H1 (cell line): ENCODE measurements at regions not wholly inside any gene's neighbourhood (a gene's known extent, or its start where the extent isn't known, plus 50 kb on each side); places are given as distances from the start of the nearest gene placed in this dataset.

Experiments used
- CTCF ChIA-PET: fragments of 300-600 bp; sonication (Branson Sonifier 250); formaldehyde crosslinking; loops from one replicate; lab custom pipeline; 2021; ENCODE audit not compliant: partially characterized antibody; lab: Charles Lee
- POLR2A ChIA-PET: fragments of 300-600 bp; sonication (Branson Sonifier 250); formaldehyde crosslinking; loops from one replicate; lab custom pipeline; 2021; ENCODE audit warnings: inconsistent platforms; ENCODE audit not compliant: partially characterized antibody; lab: Charles Lee
- DNase-seq, 2 experiments: peaks; one replicate each; pipeline versions ENCODE4 v3.0.0 to v3.0.0-alpha.2; 2010 to 2022; ENCODE audit warnings: low spot score in 2 of 2, low read depth in 1 of 2, mixed read lengths in 1 of 2
- FAIRE-seq: peaks from 2 replicates; lab custom pipeline; 2011; peaks lifted over from hg19 to GRCh38; lab: Jason Lieb, UNC
- H2AFZ ChIP-seq: 2 replicates; pipeline ENCODE4 v1.8.1; 2012; ENCODE audit warnings: low read length, inconsistent platforms
- H2AK5ac ChIP-seq: 2 replicates; pipeline ENCODE4 v1.6.1; 2013; ENCODE audit warnings: low read depth, low read length
- H2BK120ac ChIP-seq: replicated peaks from 2 replicates; pipeline ENCODE3; 2013; ENCODE audit warnings: low read depth, low read length, inconsistent platforms
- H2BK12ac ChIP-seq: 2 replicates; pipeline ENCODE4 v1.6.1; 2013; ENCODE audit warnings: low read depth, low read length
- H2BK15ac ChIP-seq: 2 replicates; pipeline ENCODE4 v1.6.1; 2013; ENCODE audit warnings: low read length
- H2BK20ac ChIP-seq: 2 replicates; pipeline ENCODE4 v1.6.1; 2013; ENCODE audit warnings: low read length
- H2BK5ac ChIP-seq: 2 replicates; pipeline ENCODE4 v1.6.1; 2013; ENCODE audit warnings: low read depth, low read length
- H3K14ac ChIP-seq: 2 replicates; pipeline ENCODE4 v1.6.1; 2013; ENCODE audit warnings: inconsistent platforms; ENCODE audit not compliant: insufficient read length
- H3K18ac ChIP-seq: 2 replicates; pipeline ENCODE4 v1.6.1; 2013; ENCODE audit warnings: low read length; ENCODE audit errors: extremely low read depth
- H3K23ac ChIP-seq: 2 replicates; pipeline ENCODE4 v1.6.1; 2013; ENCODE audit warnings: inconsistent platforms; ENCODE audit not compliant: insufficient read length
- H3K23me2 ChIP-seq: 2 replicates; pipeline ENCODE4 v1.6.1; 2013; ENCODE audit warnings: low read depth, low read length
- H3K27ac ChIP-seq: 2 replicates; pipeline ENCODE4 v1.6.1; 2011; ENCODE audit warnings: low read depth, low read length, inconsistent platforms
- H3K27me3 ChIP-seq, 4 experiments: replicated peaks in 1 of 4; 1 replicate in 1 of 4; 2 replicates in 3 of 4; pipeline versions ENCODE4 v1.6.1 to v1.8.1; 2011 to 2013; ENCODE audit warnings: low read length in 3 of 4, mild to moderate bottlenecking in 3 of 4, inconsistent platforms in 2 of 4, mixed read lengths in 2 of 4, moderate library complexity in 1 of 4; ENCODE audit not compliant: control insufficient read depth in 3 of 4, insufficient read depth in 3 of 4; ENCODE audit errors: extremely low read depth in 1 of 4
- H3K36me3 ChIP-seq, 4 experiments: 2 replicates each; pipeline versions ENCODE4 v1.6.1 to v1.8.1; 2011 to 2013; ENCODE audit warnings: mild to moderate bottlenecking in 4 of 4, low read length in 3 of 4, moderate library complexity in 2 of 4, control low read depth in 1 of 4, inconsistent platforms in 1 of 4; ENCODE audit not compliant: insufficient read depth in 4 of 4, control insufficient read depth in 2 of 4
- H3K4ac ChIP-seq: replicated peaks from 2 replicates; pipeline ENCODE3; 2013; ENCODE audit warnings: low read length, low read depth, mixed read lengths, inconsistent platforms; ENCODE audit not compliant: insufficient read length
- H3K4me1 ChIP-seq, 4 experiments: replicated peaks in 1 of 4; 1 replicate in 1 of 4; 2 replicates in 3 of 4; pipeline versions ENCODE4 v1.6.1 to v1.8.1; 2011 to 2013; ENCODE audit warnings: low read length in 3 of 4, inconsistent platforms in 2 of 4, mixed read lengths in 1 of 4; ENCODE audit not compliant: insufficient read depth in 4 of 4, control insufficient read depth in 3 of 4
- H3K4me2 ChIP-seq, 2 experiments: 2 replicates each; pipeline versions ENCODE4 v1.6.1 to v1.8.1; 2011 to 2013; ENCODE audit warnings: low read depth in 2 of 2, low read length in 2 of 2, control low read depth in 1 of 2, inconsistent platforms in 1 of 2, mild to moderate bottlenecking in 1 of 2; ENCODE audit not compliant: insufficient read depth in 1 of 2
- H3K4me3 ChIP-seq, 4 experiments: fragments of 200-600, 300-600 bp in 1 of 4; sonication (generic), shearing (Covaris generic), sonication (Bioruptor Twin) in 1 of 4; 2 replicates each; pipeline versions ENCODE4 v1.5.1 to v1.8.1; 2011 to 2016; ENCODE audit warnings: low read length in 4 of 4, low read depth in 3 of 4, control low read depth in 2 of 4, inconsistent platforms in 2 of 4, mild to moderate bottlenecking in 2 of 4, mixed read lengths in 1 of 4, moderate library complexity in 1 of 4; ENCODE audit not compliant: insufficient read depth in 2 of 4; ENCODE audit errors: extremely low read depth in 1 of 4
- H3K56ac ChIP-seq: replicated peaks from 2 replicates; pipeline ENCODE3; 2013; ENCODE audit warnings: low read depth, mild to moderate bottlenecking, mixed read lengths, low read length, inconsistent platforms; ENCODE audit not compliant: insufficient read length
- H3K79me1 ChIP-seq: 2 replicates; pipeline ENCODE4 v1.6.1; 2013; ENCODE audit warnings: low read depth, low read length, control low read depth
- H3K79me2 ChIP-seq, 2 experiments: 2 replicates each; pipeline versions ENCODE4 v1.6.1 to v1.8.1; 2012 to 2013; ENCODE audit warnings: low read length in 2 of 2, mild to moderate bottlenecking in 2 of 2, inconsistent platforms in 1 of 2; ENCODE audit not compliant: insufficient read depth in 2 of 2, control insufficient read depth in 1 of 2
- H3K9ac ChIP-seq, 4 experiments: replicated peaks in 1 of 4; 1 replicate in 1 of 4; 2 replicates in 3 of 4; pipeline versions ENCODE4 v1.6.1 to v1.8.1; 2011 to 2013; ENCODE audit warnings: low read depth in 3 of 4, low read length in 3 of 4, control low read depth in 2 of 4, mild to moderate bottlenecking in 2 of 4, moderate library complexity in 2 of 4, inconsistent platforms in 1 of 4; ENCODE audit errors: extremely low read depth in 1 of 4
- H3K9me3 ChIP-seq, 2 experiments: 2 replicates each; pipeline versions ENCODE4 v1.6.1 to v1.8.1; 2012 to 2013; ENCODE audit warnings: mild to moderate bottlenecking in 2 of 2, moderate library complexity in 2 of 2, control low read depth in 1 of 2, inconsistent platforms in 1 of 2, low read depth in 1 of 2, low read length in 1 of 2, mixed read lengths in 1 of 2; ENCODE audit not compliant: insufficient read depth in 2 of 2
- H4K20me1 ChIP-seq, 2 experiments: replicated peaks in 1 of 2; 2 replicates each; pipeline versions ENCODE3 to v1.8.1; 2011 to 2013; ENCODE audit warnings: inconsistent platforms in 2 of 2, low read length in 2 of 2, mild to moderate bottlenecking in 1 of 2; ENCODE audit not compliant: insufficient read depth in 2 of 2, control insufficient read depth in 1 of 2
- H4K5ac ChIP-seq: 2 replicates; pipeline ENCODE4 v1.6.1; 2013; ENCODE audit warnings: low read length, low read depth, mixed read lengths, inconsistent platforms; ENCODE audit not compliant: insufficient read length
- H4K8ac ChIP-seq: 2 replicates; pipeline ENCODE4 v1.8.0; 2013; ENCODE audit warnings: mild to moderate bottlenecking, moderate library complexity, low read length, inconsistent platforms; ENCODE audit not compliant: insufficient read depth; ENCODE audit errors: extremely low read depth
- H4K91ac ChIP-seq: replicated peaks from 2 replicates; pipeline ENCODE3; 2013; ENCODE audit warnings: low read length, mixed read lengths, inconsistent platforms; ENCODE audit not compliant: insufficient read length
- ATF2 ChIP-seq: IDR thresholded peaks from 2 replicates; pipeline ENCODE4 v1.6.1; 2012; ENCODE audit warnings: low read length, inconsistent platforms
- BCL11A ChIP-seq, 2 experiments: IDR thresholded peaks; one replicate each; pipeline ENCODE4 v1.6.1; 2011; ENCODE audit warnings: low read depth in 2 of 2, low read length in 2 of 2, mild to moderate bottlenecking in 2 of 2
- BRCA1 ChIP-seq: IDR thresholded peaks from 2 replicates; pipeline ENCODE4 v1.6.1; 2012; ENCODE audit warnings: low read depth, low read length, improper control_type of control experiment
- CBX5 ChIP-seq: fragments of 300-800, 300-1000 bp; sonication (generic); IDR thresholded peaks from 2 replicates; pipeline ENCODE4 v1.7.1; 2016; ENCODE audit warnings: antibody characterized with exemption, low read length, low read depth
- GABPA ChIP-seq: IDR thresholded peaks from 2 replicates; pipeline ENCODE4 v1.6.1; 2011; ENCODE audit warnings: mild to moderate bottlenecking, low read length, moderate library complexity, borderline replicate concordance; ENCODE audit not compliant: insufficient read depth
- JUN ChIP-seq: IDR thresholded peaks from 2 replicates; pipeline ENCODE4 v1.6.1; 2011; ENCODE audit warnings: low read depth, mild to moderate bottlenecking, improper control_type of control experiment, low read length
- MAFK ChIP-seq: IDR thresholded peaks from 2 replicates; pipeline ENCODE4 v1.6.1; 2012; ENCODE audit warnings: low read depth, mild to moderate bottlenecking, improper control_type of control experiment, low read length
- PHF8 ChIP-seq: fragments of 200-600 bp; sonication (generic); conservative IDR thresholded peaks from 2 replicates; pipeline ENCODE4 v1.7.1; 2012; ENCODE audit warnings: low read depth, mild to moderate bottlenecking, inconsistent platforms, low read length, moderate library complexity
- POLR2A ChIP-seq, 2 experiments: IDR thresholded peaks; 1 replicate in 1 of 2; 2 replicates in 1 of 2; pipeline ENCODE4 v1.6.1; 2011; ENCODE audit warnings: low read depth in 2 of 2, low read length in 2 of 2, mild to moderate bottlenecking in 2 of 2; ENCODE audit errors: control extremely low read depth in 1 of 2
- TAF1 ChIP-seq: IDR thresholded peaks from 2 replicates; pipeline ENCODE4 v1.6.1; 2011; ENCODE audit warnings: mild to moderate bottlenecking, low read depth, low read length
- WGBS, 2 experiments: shearing (Covaris generic) in 1 of 2; methylation state at CpG; one replicate each; pipeline versions ENCODE4 v1.1.6 to v1.1.7; 2013 to 2015; ENCODE audit warnings: low lambda C conversion rate in 2 of 2, mixed read lengths in 2 of 2, inconsistent platforms in 1 of 2, low coverage in 1 of 2, missing lambda C conversion rate in 1 of 2; ENCODE audit not compliant: insufficient replicate concordance in 2 of 2, insufficient coverage in 1 of 2, insufficient read length in 1 of 2; ENCODE audit errors: extremely low coverage in 1 of 2, missing lambda C conversion rate in 1 of 2; 5-methylcytosine and 5-hydroxymethylcytosine counted together

GRCh38 chr18:1522249-1522615, 617.6 kb downstream of the ADCYAP1 start:
- no peak overlapping the region for H2AFZ ChIP-seq
- DNase-seq: no peak
- no peaks in the 10 kb centered on the region for H3K79me1 ChIP-seq
- H3K4me3 ChIP-seq: no peak overlapping the region
- no peak overlapping the region for H2BK15ac ChIP-seq
- no peak overlapping the region for H3K56ac ChIP-seq
- H3K79me2 ChIP-seq: no peaks in the 10 kb centered on the region
- TF ChIP-seq CBX5 (no peak), BCL11A (IDR thresholded peaks at IDR 0.05; ENCODE audit: low read depth in 2 of 2, low read length in 2 of 2) (no peak), BRCA1 (no peak), PHF8 (no peak), JUN (no peak), GABPA (no peak), TAF1 (no peak), MAFK (no peak), POLR2A (IDR thresholded peaks at IDR 0.05; ENCODE audit: control extremely low read depth in 1 of 2, low read depth in 2 of 2, low read length in 2 of 2) (no peak), ATF2 (no peak)
- TF ChIP-seq, all 59 proteins: peak for 0
- H2BK20ac ChIP-seq: no peak overlapping the region
- POLR2A ChIA-PET: no interaction called here
- no peaks in the 10 kb centered on the region for H4K20me1 ChIP-seq
- H2BK12ac ChIP-seq: no peak overlapping the region
- no peaks in the 10 kb centered on the region for H3K27me3 ChIP-seq
- H4K8ac ChIP-seq: no peak overlapping the region
- H3K27ac ChIP-seq: no peak overlapping the region
- H4K91ac ChIP-seq: no peak overlapping the region
- no peak overlapping the region for H3K4ac ChIP-seq
- peaks cover 0 to 5% of the 10 kb centered on the region in 2 experiments; a peak in 1 of 4 replicates for H3K9me3 ChIP-seq
- H3K18ac ChIP-seq: no peak overlapping the region
- CTCF ChIA-PET: no interaction called here
- no peak overlapping the region for H4K5ac ChIP-seq
- whole genome bisulfite sequencing, 2 experiments: 100% methylated on average over 1 of the region's 1 CpG; no CpG with 5 or more reads in 1 of the 2 experiments
- H3K9ac ChIP-seq: no peak overlapping the region
- no peaks in the 10 kb centered on the region for H3K23me2 ChIP-seq
- H3K23ac ChIP-seq: no peak overlapping the region
- no peak overlapping the region for H3K14ac ChIP-seq
- H2BK5ac ChIP-seq: no peak overlapping the region
- FAIRE-seq: no peak
- no peaks in the 10 kb centered on the region for H3K36me3 ChIP-seq
- no peak overlapping the region for H3K4me2 ChIP-seq
- H2AK5ac ChIP-seq: no peak overlapping the region
- no peaks in the 10 kb centered on the region for H3K4me1 ChIP-seq
- no peak overlapping the region for H2BK120ac ChIP-seq
